ENCODE measurements at regions not wholly inside any gene's neighbourhood (a gene's known extent, or its start where the extent isn't known, plus 50 kb on each side); places are given as distances from the start of the nearest gene placed in this dataset.

- no peak for TF ChIP-seq CTCF (IDR thresholded peaks at IDR 0.05)
- no peak for TF ChIP-seq POLR2A (IDR thresholded peaks at IDR 0.05)
These were observed 67.9 kb downstream of the TTLL2 start for GRCh38 chr6:167392631-167393316.
